HCT116 (cell line): ENCODE measurements at regions not wholly inside any gene's neighbourhood (a gene's known extent, or its start where the extent isn't known, plus 50 kb on each side); places are given as distances from the start of the nearest gene placed in this dataset.

ENCODE experiments used
- EZH2 ChIP-seq: fragments of 200-600 bp; sonication (generic); IDR thresholded peaks from 2 replicates; pipeline ENCODE4 v1.6.1; 2017; ENCODE audit warnings: antibody characterized with exemption, mixed run types
- POLR2A ChIP-seq: IDR thresholded peaks from 2 replicates; pipeline ENCODE4 v1.7.0; 2011; ENCODE audit warnings: borderline replicate concordance; ENCODE audit not compliant: insufficient read depth, insufficient read length; ENCODE audit errors: extremely low read depth
- POLR2AphosphoS5 ChIP-seq: IDR thresholded peaks from 2 replicates; pipeline ENCODE4 v1.6.1; 2011; ENCODE audit warnings: mild to moderate bottlenecking, low read depth, low read length, moderate library complexity
- TCF7L2 ChIP-seq: IDR thresholded peaks from 2 replicates; pipeline ENCODE4 v1.7.0; 2011; ENCODE audit warnings: borderline replicate concordance, inconsistent platforms; ENCODE audit not compliant: insufficient read depth, insufficient read length; ENCODE audit errors: extremely low read depth
- TF ChIP-seq, protein P1 (sequence below), 3 experiments: fragments of 200-600 bp in 1 of 3; sonication (generic) in 1 of 3; IDR thresholded peaks in 2 of 3; conservative IDR thresholded peaks in 1 of 3; 2 replicates each; pipeline ENCODE4 v1.5.1; 2012 to 2017; ENCODE audit warnings: low read depth in 2 of 3, low read length in 2 of 3, antibody characterized with exemption in 1 of 3, borderline replicate concordance in 1 of 3, control low read depth in 1 of 3, mild to moderate bottlenecking in 1 of 3, mixed read lengths in 1 of 3, mixed run types in 1 of 3, moderate library complexity in 1 of 3; ENCODE audit not compliant: insufficient read depth in 1 of 3
- TF ChIP-seq, protein P2 (sequence below): IDR thresholded peaks from 2 replicates; pipeline ENCODE4 v1.6.1; 2011; ENCODE audit warnings: mild to moderate bottlenecking, low read length, moderate library complexity; ENCODE audit not compliant: insufficient replicate concordance; ENCODE audit errors: extremely low read depth
- TF ChIP-seq, protein P3 (sequence below): IDR thresholded peaks from 2 replicates; pipeline ENCODE4 v1.6.1; 2012
- TF ChIP-seq, protein P4 (sequence below): IDR thresholded peaks from 2 replicates; pipeline ENCODE4 v1.6.1; 2012

DNA sequence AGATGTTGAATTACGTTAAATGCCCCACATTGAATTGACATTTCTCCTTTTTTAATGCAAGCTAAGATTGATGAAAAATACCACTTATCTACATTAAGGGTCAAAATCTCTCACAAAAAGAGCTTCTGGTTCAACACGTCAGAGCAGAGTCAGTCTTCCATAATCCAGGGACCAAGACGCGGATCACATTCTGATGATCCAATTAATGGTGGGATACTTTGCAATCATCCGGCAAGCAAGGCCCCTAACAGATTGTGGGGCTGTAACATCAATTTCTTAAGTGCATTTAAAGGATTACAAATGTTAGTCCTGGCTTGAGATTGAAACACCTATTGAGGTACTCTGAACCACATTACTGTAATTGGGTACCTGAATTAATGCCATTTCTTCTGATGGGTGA is 120.2 kb upstream of the ESRRG start:
- TF ChIP-seq, protein P1, sequence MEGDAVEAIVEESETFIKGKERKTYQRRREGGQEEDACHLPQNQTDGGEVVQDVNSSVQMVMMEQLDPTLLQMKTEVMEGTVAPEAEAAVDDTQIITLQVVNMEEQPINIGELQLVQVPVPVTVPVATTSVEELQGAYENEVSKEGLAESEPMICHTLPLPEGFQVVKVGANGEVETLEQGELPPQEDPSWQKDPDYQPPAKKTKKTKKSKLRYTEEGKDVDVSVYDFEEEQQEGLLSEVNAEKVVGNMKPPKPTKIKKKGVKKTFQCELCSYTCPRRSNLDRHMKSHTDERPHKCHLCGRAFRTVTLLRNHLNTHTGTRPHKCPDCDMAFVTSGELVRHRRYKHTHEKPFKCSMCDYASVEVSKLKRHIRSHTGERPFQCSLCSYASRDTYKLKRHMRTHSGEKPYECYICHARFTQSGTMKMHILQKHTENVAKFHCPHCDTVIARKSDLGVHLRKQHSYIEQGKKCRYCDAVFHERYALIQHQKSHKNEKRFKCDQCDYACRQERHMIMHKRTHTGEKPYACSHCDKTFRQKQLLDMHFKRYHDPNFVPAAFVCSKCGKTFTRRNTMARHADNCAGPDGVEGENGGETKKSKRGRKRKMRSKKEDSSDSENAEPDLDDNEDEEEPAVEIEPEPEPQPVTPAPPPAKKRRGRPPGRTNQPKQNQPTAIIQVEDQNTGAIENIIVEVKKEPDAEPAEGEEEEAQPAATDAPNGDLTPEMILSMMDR (IDR thresholded peaks at IDR 0.05 in 2 of 3, conservative IDR thresholded peaks at IDR 0.05 in 1 of 3; ENCODE audit: borderline replicate concordance in 1 of 3, insufficient read depth in 1 of 3, low read depth in 2 of 3, low read length in 2 of 3), result no peak
- TF ChIP-seq, protein P2, sequence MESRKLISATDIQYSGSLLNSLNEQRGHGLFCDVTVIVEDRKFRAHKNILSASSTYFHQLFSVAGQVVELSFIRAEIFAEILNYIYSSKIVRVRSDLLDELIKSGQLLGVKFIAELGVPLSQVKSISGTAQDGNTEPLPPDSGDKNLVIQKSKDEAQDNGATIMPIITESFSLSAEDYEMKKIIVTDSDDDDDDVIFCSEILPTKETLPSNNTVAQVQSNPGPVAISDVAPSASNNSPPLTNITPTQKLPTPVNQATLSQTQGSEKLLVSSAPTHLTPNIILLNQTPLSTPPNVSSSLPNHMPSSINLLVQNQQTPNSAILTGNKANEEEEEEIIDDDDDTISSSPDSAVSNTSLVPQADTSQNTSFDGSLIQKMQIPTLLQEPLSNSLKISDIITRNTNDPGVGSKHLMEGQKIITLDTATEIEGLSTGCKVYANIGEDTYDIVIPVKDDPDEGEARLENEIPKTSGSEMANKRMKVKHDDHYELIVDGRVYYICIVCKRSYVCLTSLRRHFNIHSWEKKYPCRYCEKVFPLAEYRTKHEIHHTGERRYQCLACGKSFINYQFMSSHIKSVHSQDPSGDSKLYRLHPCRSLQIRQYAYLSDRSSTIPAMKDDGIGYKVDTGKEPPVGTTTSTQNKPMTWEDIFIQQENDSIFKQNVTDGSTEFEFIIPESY, result no peak
- TF ChIP-seq, protein P3, sequence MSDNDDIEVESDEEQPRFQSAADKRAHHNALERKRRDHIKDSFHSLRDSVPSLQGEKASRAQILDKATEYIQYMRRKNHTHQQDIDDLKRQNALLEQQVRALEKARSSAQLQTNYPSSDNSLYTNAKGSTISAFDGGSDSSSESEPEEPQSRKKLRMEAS, result no peak
- no peak for TF ChIP-seq POLR2AphosphoS5
- TF ChIP-seq POLR2A, result no peak
- TF ChIP-seq TCF7L2, result no peak
- no peak for TF ChIP-seq EZH2
- TF ChIP-seq, protein P4, sequence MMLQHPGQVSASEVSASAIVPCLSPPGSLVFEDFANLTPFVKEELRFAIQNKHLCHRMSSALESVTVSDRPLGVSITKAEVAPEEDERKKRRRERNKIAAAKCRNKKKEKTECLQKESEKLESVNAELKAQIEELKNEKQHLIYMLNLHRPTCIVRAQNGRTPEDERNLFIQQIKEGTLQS, result no peak
